Loucy (cell line): ENCODE measurements at regions not wholly inside any gene's neighbourhood (a gene's known extent, or its start where the extent isn't known, plus 50 kb on each side); places are given as distances from the start of the nearest gene placed in this dataset.

Experiments
- EZH2phosphoT487 ChIP-seq: fragments of 200-600 bp; IDR thresholded peaks from 2 replicates; pipeline ENCODE4 v1.6.1; 2018; ENCODE audit warnings: antibody characterized with exemption, mild to moderate bottlenecking, moderate library complexity, borderline replicate concordance
- TF ChIP-seq, protein P1 (sequence below): fragments of 200-600 bp; sonication (generic); conservative IDR thresholded peaks from 2 replicates; pipeline ENCODE4 v1.5.1; 2014; ENCODE audit warnings: mild to moderate bottlenecking, antibody characterized with exemption, low read length

DNA sequence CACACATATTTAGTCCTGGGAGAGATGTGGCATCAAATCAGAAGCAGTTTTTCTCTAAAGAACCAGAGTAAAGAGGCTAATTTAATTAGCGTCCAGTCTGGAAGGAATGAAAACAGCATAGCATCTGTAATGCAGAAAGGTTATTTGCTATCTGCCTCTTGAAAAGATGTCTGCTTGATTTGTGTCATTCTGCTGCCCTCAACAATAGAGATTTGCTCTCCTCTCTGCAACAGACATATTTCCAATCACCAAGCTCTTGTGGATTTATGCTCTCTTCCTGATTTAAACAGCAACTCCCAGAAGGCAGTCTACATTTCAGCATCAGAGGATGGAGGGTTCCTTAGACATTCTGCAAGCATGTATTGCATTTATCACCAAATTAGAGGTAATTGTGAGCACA, 53.5 kb upstream of the AKAP12 start:
- TF ChIP-seq, protein P1, sequence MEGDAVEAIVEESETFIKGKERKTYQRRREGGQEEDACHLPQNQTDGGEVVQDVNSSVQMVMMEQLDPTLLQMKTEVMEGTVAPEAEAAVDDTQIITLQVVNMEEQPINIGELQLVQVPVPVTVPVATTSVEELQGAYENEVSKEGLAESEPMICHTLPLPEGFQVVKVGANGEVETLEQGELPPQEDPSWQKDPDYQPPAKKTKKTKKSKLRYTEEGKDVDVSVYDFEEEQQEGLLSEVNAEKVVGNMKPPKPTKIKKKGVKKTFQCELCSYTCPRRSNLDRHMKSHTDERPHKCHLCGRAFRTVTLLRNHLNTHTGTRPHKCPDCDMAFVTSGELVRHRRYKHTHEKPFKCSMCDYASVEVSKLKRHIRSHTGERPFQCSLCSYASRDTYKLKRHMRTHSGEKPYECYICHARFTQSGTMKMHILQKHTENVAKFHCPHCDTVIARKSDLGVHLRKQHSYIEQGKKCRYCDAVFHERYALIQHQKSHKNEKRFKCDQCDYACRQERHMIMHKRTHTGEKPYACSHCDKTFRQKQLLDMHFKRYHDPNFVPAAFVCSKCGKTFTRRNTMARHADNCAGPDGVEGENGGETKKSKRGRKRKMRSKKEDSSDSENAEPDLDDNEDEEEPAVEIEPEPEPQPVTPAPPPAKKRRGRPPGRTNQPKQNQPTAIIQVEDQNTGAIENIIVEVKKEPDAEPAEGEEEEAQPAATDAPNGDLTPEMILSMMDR: no peak
- TF ChIP-seq EZH2phosphoT487: no peak
